K562 (cell line): ENCODE measurements at regions not wholly inside any gene's neighbourhood (a gene's known extent, or its start where the extent isn't known, plus 50 kb on each side); places are given as distances from the start of the nearest gene placed in this dataset.

ENCODE experiments used
- BRCA1 ChIP-seq, 2 experiments: fragments of 450-650 bp in 1 of 2; sonication (generic) in 1 of 2; formaldehyde crosslinking in 1 of 2; IDR thresholded peaks; 2 replicates each; pipeline versions ENCODE4 v1.5.0 to v1.6.1; 2017 to 2020; ENCODE audit warnings: mild to moderate bottlenecking in 1 of 2, missing genetic modification reagents in 1 of 2
- EZH2 ChIP-seq: IDR thresholded peaks from 2 replicates; pipeline ENCODE4 v1.6.1; 2012; ENCODE audit warnings: low read depth, mild to moderate bottlenecking, inconsistent platforms, low read length, borderline replicate concordance
- HNRNPK ChIP-seq: fragments of 200-400 bp; formaldehyde crosslinking; IDR thresholded peaks from one replicate; pipeline ENCODE4 v1.6.1; 2018; ENCODE audit warnings: mild to moderate bottlenecking, low read depth, low read length; ENCODE audit not compliant: poor library complexity, severe bottlenecking
- JUND ChIP-seq, 2 experiments: IDR thresholded peaks; 2 replicates in 1 of 2; 3 replicates in 1 of 2; pipeline ENCODE4 v1.6.1; 2011; ENCODE audit warnings: borderline replicate concordance in 2 of 2, low read depth in 2 of 2, low read length in 2 of 2, improper control_type of control experiment in 1 of 2, missing biosample characterization in 1 of 2, missing genetic modification characterization in 1 of 2, missing genetic modification reagents in 1 of 2
- MYC ChIP-seq, 2 experiments: fragments of 250-450 bp in 1 of 2; sonication (Bioruptor Pico) in 1 of 2; IDR thresholded peaks; 2 replicates each; pipeline versions ENCODE4 v1.5.1 to v1.6.1; 2012 to 2021; ENCODE audit warnings: low read depth in 2 of 2, borderline replicate concordance in 1 of 2, improper control_type of control experiment in 1 of 2, low read length in 1 of 2, mild to moderate bottlenecking in 1 of 2, moderate library complexity in 1 of 2
- RBM14 ChIP-seq: fragments of 200-400 bp; formaldehyde crosslinking; IDR thresholded peaks from 2 replicates; pipeline ENCODE4 v1.6.1; 2018; ENCODE audit warnings: low read depth, mild to moderate bottlenecking, low read length, moderate library complexity, borderline replicate concordance; ENCODE audit not compliant: insufficient read depth
- YY1 ChIP-seq, 3 experiments: IDR thresholded peaks; 2 replicates each; pipeline ENCODE4 v1.6.1; 2011; ENCODE audit warnings: low read length in 2 of 3, mild to moderate bottlenecking in 2 of 3, moderate library complexity in 2 of 3, borderline replicate concordance in 1 of 3, control low read depth in 1 of 3, low read depth in 1 of 3; ENCODE audit not compliant: insufficient read depth in 3 of 3, insufficient replicate concordance in 2 of 3, control insufficient read depth in 1 of 3, insufficient read length in 1 of 3; ENCODE audit errors: extremely low read depth in 1 of 3
- TF ChIP-seq, protein P1 (sequence below): fragments of 450-650 bp; formaldehyde crosslinking; IDR thresholded peaks from 2 replicates; pipeline ENCODE4 v1.4.0; 2022; ENCODE audit warnings: missing genetic modification characterization
- TF ChIP-seq, protein P2 (sequence below): fragments of 450-650 bp; IDR thresholded peaks from 2 replicates; pipeline ENCODE4 v1.6.1; 2016; ENCODE audit warnings: borderline replicate concordance
- TF ChIP-seq, protein P3 (sequence below): IDR thresholded peaks from 2 replicates; pipeline ENCODE4 v1.6.1; 2011; ENCODE audit not compliant: insufficient read length; ENCODE audit errors: extremely low read depth
- TF ChIP-seq, protein P4 (sequence below), 3 experiments: IDR thresholded peaks in 2 of 3; conservative IDR thresholded peaks in 1 of 3; 2 replicates each; pipeline ENCODE4 v1.5.1; 2011 to 2012; ENCODE audit warnings: low read length in 3 of 3, mild to moderate bottlenecking in 3 of 3, control low read depth in 2 of 3, improper control_type of control experiment in 1 of 3, inconsistent platforms in 1 of 3, low read depth in 1 of 3, mixed read lengths in 1 of 3, moderate library complexity in 1 of 3; ENCODE audit not compliant: insufficient read depth in 2 of 3
- TF ChIP-seq, protein P5 (sequence below): sonication (generic); formaldehyde crosslinking; IDR thresholded peaks from 2 replicates; pipeline ENCODE4 v1.9.0; 2022; ENCODE audit warnings: mild to moderate bottlenecking, missing genetic modification reagents

DNA sequence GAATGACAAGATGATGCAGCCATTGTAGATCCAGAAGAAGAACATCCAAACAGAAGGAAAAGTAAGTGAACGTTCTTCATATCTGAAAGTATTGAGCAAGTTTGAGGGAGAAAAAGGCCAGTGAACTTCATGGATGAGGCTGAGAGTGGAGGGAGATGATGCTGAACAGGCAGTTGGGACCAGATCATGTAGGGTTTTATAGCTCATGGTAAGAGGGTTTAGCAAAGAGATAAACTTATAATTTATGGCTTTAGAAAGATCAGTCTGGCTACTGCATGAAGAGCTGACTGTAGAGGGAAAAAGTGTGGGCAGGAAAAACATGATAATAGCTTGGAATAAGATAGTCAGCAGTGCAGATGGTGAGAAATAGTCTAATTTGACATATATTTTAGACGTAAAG is 192.6 kb upstream of the LPP start:
- TF ChIP-seq, protein P1, sequence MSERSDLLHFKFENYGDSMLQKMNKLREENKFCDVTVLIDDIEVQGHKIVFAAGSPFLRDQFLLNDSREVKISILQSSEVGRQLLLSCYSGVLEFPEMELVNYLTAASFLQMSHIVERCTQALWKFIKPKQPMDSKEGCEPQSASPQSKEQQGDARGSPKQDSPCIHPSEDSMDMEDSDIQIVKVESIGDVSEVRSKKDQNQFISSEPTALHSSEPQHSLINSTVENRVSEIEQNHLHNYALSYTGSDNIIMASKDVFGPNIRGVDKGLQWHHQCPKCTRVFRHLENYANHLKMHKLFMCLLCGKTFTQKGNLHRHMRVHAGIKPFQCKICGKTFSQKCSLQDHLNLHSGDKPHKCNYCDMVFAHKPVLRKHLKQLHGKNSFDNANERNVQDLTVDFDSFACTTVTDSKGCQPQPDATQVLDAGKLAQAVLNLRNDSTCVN, result no peak
- TF ChIP-seq BRCA1 (IDR thresholded peaks at IDR 0.05) (no peak), BRCA1 (CRISPR knock-in tag; IDR thresholded peaks at IDR 0.05) (no peak), HNRNPK (no peak), RBM14 (no peak), YY1 (IDR thresholded peaks at IDR 0.05; ENCODE audit: borderline replicate concordance in 1 of 3, control insufficient read depth in 1 of 3, extremely low read depth in 1 of 3, insufficient read depth in 3 of 3, insufficient read length in 1 of 3, insufficient replicate concordance in 2 of 3, low read depth in 1 of 3, low read length in 2 of 3) (no peak), JUND (IDR thresholded peaks at IDR 0.05; ENCODE audit: borderline replicate concordance, low read depth, low read length) (no peak), JUND (tag; IDR thresholded peaks at IDR 0.05; ENCODE audit: borderline replicate concordance, low read depth, low read length) (no peak), MYC (IDR thresholded peaks at IDR 0.05; ENCODE audit: low read depth, low read length) (no peak), MYC (CRISPR knock-in tag; IDR thresholded peaks at IDR 0.05; ENCODE audit: borderline replicate concordance, low read depth) (no peak), EZH2 (no peak)
- TF ChIP-seq, protein P2, sequence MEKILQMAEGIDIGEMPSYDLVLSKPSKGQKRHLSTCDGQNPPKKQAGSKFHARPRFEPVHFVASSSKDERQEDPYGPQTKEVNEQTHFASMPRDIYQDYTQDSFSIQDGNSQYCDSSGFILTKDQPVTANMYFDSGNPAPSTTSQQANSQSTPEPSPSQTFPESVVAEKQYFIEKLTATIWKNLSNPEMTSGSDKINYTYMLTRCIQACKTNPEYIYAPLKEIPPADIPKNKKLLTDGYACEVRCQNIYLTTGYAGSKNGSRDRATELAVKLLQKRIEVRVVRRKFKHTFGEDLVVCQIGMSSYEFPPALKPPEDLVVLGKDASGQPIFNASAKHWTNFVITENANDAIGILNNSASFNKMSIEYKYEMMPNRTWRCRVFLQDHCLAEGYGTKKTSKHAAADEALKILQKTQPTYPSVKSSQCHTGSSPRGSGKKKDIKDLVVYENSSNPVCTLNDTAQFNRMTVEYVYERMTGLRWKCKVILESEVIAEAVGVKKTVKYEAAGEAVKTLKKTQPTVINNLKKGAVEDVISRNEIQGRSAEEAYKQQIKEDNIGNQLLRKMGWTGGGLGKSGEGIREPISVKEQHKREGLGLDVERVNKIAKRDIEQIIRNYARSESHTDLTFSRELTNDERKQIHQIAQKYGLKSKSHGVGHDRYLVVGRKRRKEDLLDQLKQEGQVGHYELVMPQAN, result no peak
- TF ChIP-seq, protein P3, sequence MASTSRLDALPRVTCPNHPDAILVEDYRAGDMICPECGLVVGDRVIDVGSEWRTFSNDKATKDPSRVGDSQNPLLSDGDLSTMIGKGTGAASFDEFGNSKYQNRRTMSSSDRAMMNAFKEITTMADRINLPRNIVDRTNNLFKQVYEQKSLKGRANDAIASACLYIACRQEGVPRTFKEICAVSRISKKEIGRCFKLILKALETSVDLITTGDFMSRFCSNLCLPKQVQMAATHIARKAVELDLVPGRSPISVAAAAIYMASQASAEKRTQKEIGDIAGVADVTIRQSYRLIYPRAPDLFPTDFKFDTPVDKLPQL, result no peak
- TF ChIP-seq, protein P4, sequence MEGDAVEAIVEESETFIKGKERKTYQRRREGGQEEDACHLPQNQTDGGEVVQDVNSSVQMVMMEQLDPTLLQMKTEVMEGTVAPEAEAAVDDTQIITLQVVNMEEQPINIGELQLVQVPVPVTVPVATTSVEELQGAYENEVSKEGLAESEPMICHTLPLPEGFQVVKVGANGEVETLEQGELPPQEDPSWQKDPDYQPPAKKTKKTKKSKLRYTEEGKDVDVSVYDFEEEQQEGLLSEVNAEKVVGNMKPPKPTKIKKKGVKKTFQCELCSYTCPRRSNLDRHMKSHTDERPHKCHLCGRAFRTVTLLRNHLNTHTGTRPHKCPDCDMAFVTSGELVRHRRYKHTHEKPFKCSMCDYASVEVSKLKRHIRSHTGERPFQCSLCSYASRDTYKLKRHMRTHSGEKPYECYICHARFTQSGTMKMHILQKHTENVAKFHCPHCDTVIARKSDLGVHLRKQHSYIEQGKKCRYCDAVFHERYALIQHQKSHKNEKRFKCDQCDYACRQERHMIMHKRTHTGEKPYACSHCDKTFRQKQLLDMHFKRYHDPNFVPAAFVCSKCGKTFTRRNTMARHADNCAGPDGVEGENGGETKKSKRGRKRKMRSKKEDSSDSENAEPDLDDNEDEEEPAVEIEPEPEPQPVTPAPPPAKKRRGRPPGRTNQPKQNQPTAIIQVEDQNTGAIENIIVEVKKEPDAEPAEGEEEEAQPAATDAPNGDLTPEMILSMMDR (IDR thresholded peaks at IDR 0.05 in 2 of 3, conservative IDR thresholded peaks at IDR 0.05 in 1 of 3; ENCODE audit: insufficient read depth in 2 of 3, low read depth in 1 of 3, low read length in 3 of 3), result no peak
- TF ChIP-seq, protein P5, sequence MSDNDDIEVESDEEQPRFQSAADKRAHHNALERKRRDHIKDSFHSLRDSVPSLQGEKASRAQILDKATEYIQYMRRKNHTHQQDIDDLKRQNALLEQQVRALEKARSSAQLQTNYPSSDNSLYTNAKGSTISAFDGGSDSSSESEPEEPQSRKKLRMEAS (CRISPR knock-in tag), result no peak
